ENCODE measurements at regions not wholly inside any gene's neighbourhood (a gene's known extent, or its start where the extent isn't known, plus 50 kb on each side); places are given as distances from the start of the nearest gene placed in this dataset.

GRCh38 chr4:14596904-14597303, 405.4 kb upstream of the CPEB2 start:
- Histone ChIP-seq H3K4me2 (ENCODE audit: insufficient read depth, insufficient read length, low read length) (no peak overlapping the region), H3K79me1 (ENCODE audit: insufficient read depth, low read depth, low read length, poor library complexity, severe bottlenecking) (no peaks in the 10 kb centered on the region), H4K20me1 (ENCODE audit: control insufficient read depth, insufficient read depth, insufficient read length) (no peaks in the 10 kb centered on the region), H2BK5ac (ENCODE audit: insufficient read length, low read length) (no peak overlapping the region), H3K23me2 (ENCODE audit: insufficient read length, low read depth, low read length, poor library complexity, severe bottlenecking) (no peaks in the 10 kb centered on the region), H2AK5ac (ENCODE audit: insufficient read length, low read length) (no peak overlapping the region), H3K9me3 (ENCODE audit: control insufficient read depth, low read depth, low read length) (no peaks in the 10 kb centered on the region), H2BK120ac (ENCODE audit: low read depth, low read length, poor library complexity, severe bottlenecking) (no peak overlapping the region), H3K18ac (ENCODE audit: insufficient read length, low read depth, low read length) (no peak overlapping the region), H4K5ac (ENCODE audit: insufficient read length, low read depth, low read length) (no peak overlapping the region), H3K9ac (ENCODE audit: extremely low read depth, insufficient read length, low read length) (no peak overlapping the region), H3K4ac (ENCODE audit: low read depth, low read length) (no peak overlapping the region), H2BK20ac (ENCODE audit: low read depth, low read length, poor library complexity, severe bottlenecking) (no peak overlapping the region), H2BK15ac (ENCODE audit: low read depth, low read length) (no peak overlapping the region), H3K79me2 (ENCODE audit: insufficient read depth, low read length) (no peaks in the 10 kb centered on the region), H3K27me3 (ENCODE audit: insufficient read depth, low read length) (no peaks in the 10 kb centered on the region), H3K14ac (ENCODE audit: insufficient read depth, low read length) (no peak overlapping the region), H2BK12ac (ENCODE audit: insufficient read length, low read depth, low read length) (no peak overlapping the region), H4K91ac (ENCODE audit: insufficient read length, low read depth, low read length) (no peak overlapping the region), H3T11ph (ENCODE audit: low read length) (no peak overlapping the region), H3K4me1 (ENCODE audit: insufficient read depth, low read length) (no peaks in the 10 kb centered on the region; the same call in 1 of the 2 replicates), H3K56ac (ENCODE audit: insufficient read length, low read depth, low read length) (no peak overlapping the region), H2AFZ (ENCODE audit: low read length) (no peak overlapping the region), H4K8ac (replicated peaks; ENCODE audit: insufficient read length, low read depth, low read length) (no peak overlapping the region), H3K23ac (ENCODE audit: insufficient read length, low read depth, low read length) (no peak overlapping the region), H3K27ac (ENCODE audit: insufficient read length, low read depth, low read length) (no peak overlapping the region)
- H3K4me1 Mint-ChIP-seq = peaks cover 7 to 10% of the 10 kb centered on the region in 2 experiments
- H3K27ac Mint-ChIP-seq = no peak overlapping the region
- H3K4me3 Mint-ChIP-seq = no peak overlapping the region
- peaks cover 2 to 3% of the 10 kb centered on the region in 2 experiments; a peak in 2 of 5 replicates for H3K9me3 Mint-ChIP-seq
- H3K27me3 Mint-ChIP-seq (ENCODE audit: low read depth) = no peaks in the 10 kb centered on the region
- peak; percentile 31 for DNase-seq
- TF ChIP-seq, protein P1, sequence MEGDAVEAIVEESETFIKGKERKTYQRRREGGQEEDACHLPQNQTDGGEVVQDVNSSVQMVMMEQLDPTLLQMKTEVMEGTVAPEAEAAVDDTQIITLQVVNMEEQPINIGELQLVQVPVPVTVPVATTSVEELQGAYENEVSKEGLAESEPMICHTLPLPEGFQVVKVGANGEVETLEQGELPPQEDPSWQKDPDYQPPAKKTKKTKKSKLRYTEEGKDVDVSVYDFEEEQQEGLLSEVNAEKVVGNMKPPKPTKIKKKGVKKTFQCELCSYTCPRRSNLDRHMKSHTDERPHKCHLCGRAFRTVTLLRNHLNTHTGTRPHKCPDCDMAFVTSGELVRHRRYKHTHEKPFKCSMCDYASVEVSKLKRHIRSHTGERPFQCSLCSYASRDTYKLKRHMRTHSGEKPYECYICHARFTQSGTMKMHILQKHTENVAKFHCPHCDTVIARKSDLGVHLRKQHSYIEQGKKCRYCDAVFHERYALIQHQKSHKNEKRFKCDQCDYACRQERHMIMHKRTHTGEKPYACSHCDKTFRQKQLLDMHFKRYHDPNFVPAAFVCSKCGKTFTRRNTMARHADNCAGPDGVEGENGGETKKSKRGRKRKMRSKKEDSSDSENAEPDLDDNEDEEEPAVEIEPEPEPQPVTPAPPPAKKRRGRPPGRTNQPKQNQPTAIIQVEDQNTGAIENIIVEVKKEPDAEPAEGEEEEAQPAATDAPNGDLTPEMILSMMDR (conservative IDR thresholded peaks at IDR 0.05) = peak; percentile 58
- no CpG with 5 or more reads among the region's 2 CpGs for WGBS (ENCODE audit: extremely low coverage, insufficient read length, low lambda C conversion rate)
- H3K36me3 Mint-ChIP-seq (ENCODE audit: insufficient read depth in 1 of 3, low read depth in 3 of 3) = peaks cover 0 to 5% (median 0%) of the 10 kb centered on the region in 3 experiments; a peak in 4 of 7 replicates

Measured in H9 (cell line).